Stomach (tissue), 8 donors: ENCODE measurements at regions not wholly inside any gene's neighbourhood (a gene's known extent, or its start where the extent isn't known, plus 50 kb on each side); places are given as distances from the start of the nearest gene placed in this dataset.

ENCODE experiments used
- DNase-seq, 2 donors: peaks; one replicate each; pipeline versions ENCODE4 v3.0.0 to v3.0.0-alpha.2; 2013 to 2019
- H3K27ac ChIP-seq, 5 donors: fragments of 200-600 bp in 4 of 5; sonication (generic) in 4 of 5; one replicate each; pipeline ENCODE4 v1.5.1; 2013 to 2019; ENCODE audit warnings: mild to moderate bottlenecking in 1 of 5, moderate library complexity in 1 of 5
- H3K27me3 ChIP-seq, 3 donors: fragments of 200-600 bp; sonication (generic); one replicate each; pipeline ENCODE4 v1.5.1; 2017 to 2019; ENCODE audit warnings: mixed run types in 1 of 3
- H3K36me3 ChIP-seq, 4 donors: fragments of 200-600 bp; sonication (generic); 1 replicate in 3 of 4; 2 replicates in 1 of 4; pipeline ENCODE4 v1.5.1; 2016 to 2019
- H3K4me1 ChIP-seq, 4 donors: fragments of 200-600 bp; sonication (generic); one replicate each; pipeline ENCODE4 v1.5.1; 2016 to 2019
- H3K4me3 ChIP-seq, 4 donors: fragments of 200-600 bp; sonication (generic) in 3 of 4; one replicate each; pipeline ENCODE4 v1.5.1; 2016 to 2019; ENCODE audit warnings: mild to moderate bottlenecking in 1 of 4
- H3K9me3 ChIP-seq, 4 donors: fragments of 200-600 bp; sonication (generic); one replicate each; pipeline ENCODE4 v1.5.1; 2016 to 2019
- CTCF ChIP-seq, 7 experiments: fragments of 450-650 bp in 4 of 7; fragments of 200-600 bp in 3 of 7; sonication (generic) in 3 of 7; IDR thresholded peaks; one replicate each; pipeline ENCODE4 v1.5.1; 2016 to 2019; ENCODE audit warnings: antibody characterized with exemption in 7 of 7, control low read depth in 2 of 7, mild to moderate bottlenecking in 1 of 7
- EP300 ChIP-seq: sonication (generic); formaldehyde crosslinking; IDR thresholded peaks from one replicate; pipeline ENCODE4 v1.6.1; 2017; ENCODE audit warnings: antibody characterized with exemption
- POLR2A ChIP-seq, 4 donors: fragments of 450-650 bp; IDR thresholded peaks; one replicate each; pipeline ENCODE4 v1.6.1; 2016; ENCODE audit warnings: antibody characterized with exemption in 4 of 4, control low read depth in 2 of 4, mild to moderate bottlenecking in 1 of 4, moderate library complexity in 1 of 4
- POLR2AphosphoS5 ChIP-seq, 3 donors: sonication (generic); formaldehyde crosslinking; IDR thresholded peaks; one replicate each; pipeline ENCODE4 v1.6.1; 2016; ENCODE audit warnings: antibody characterized with exemption in 3 of 3
- WGBS, 5 donors: extraction: QIAGEN DNeasy Blood & Tissue Kit in 3 of 5; methylation state at CpG; one replicate each; pipeline versions ENCODE4 v1.1.5 to v1.1.7; 2013 to 2018; 5-methylcytosine and 5-hydroxymethylcytosine counted together
- intact Hi-C: fragments of 100-400 bp; cut with DNase I; formaldehyde crosslinking; loops from one replicate; pipeline ENCODE4 v1.15.1; 2023; ENCODE audit warnings: low total_unique reads
- donor health status: healthy with polysubstance abuse.
- donor health status: Bipolar disorder and iron deficiency.
- donor health status: healthy.

GRCh38 chr2:128615571-128615970 lies 296.9 kb upstream of the HS6ST1 start:
- TF ChIP-seq POLR2A (IDR thresholded peaks at IDR 0.05), result no peak
- no peak for TF ChIP-seq EP300
- no peak for TF ChIP-seq CTCF (IDR thresholded peaks at IDR 0.05)
- TF ChIP-seq POLR2AphosphoS5 (IDR thresholded peaks at IDR 0.05), result no peak
- Histone ChIP-seq H3K4me1 (no peaks in the 10 kb centered on the region), H3K27ac (no peak overlapping the region), H3K4me3 (no peak overlapping the region), H3K36me3 (no peaks in the 10 kb centered on the region), H3K9me3 (no peaks in the 10 kb centered on the region), H3K27me3 (peaks cover 0 to 11% (median 0%) of the 10 kb centered on the region in 3 donors)
- intact Hi-C loops, result no loop called here
- no peak for DNase-seq
- 80 to 85% (median 81%) methylated on average over 9 of the region's 9 CpGs for whole genome bisulfite sequencing, 5 donors

GRCh38 chr2:128617029-128617590 lies 298.4 kb upstream of the HS6ST1 start:
- H3K36me3 ChIP-seq, result no peaks in the 10 kb centered on the region
- H3K4me3 ChIP-seq, result no peak overlapping the region
- no peak overlapping the region for H3K27ac ChIP-seq
- TF ChIP-seq POLR2A (IDR thresholded peaks at IDR 0.05), result no peak
- TF ChIP-seq CTCF (IDR thresholded peaks at IDR 0.05), result no peak
- no peak for TF ChIP-seq EP300
- TF ChIP-seq POLR2AphosphoS5 (IDR thresholded peaks at IDR 0.05), result no peak
- no peaks in the 10 kb centered on the region for H3K4me1 ChIP-seq
- no peaks in the 10 kb centered on the region for H3K9me3 ChIP-seq
- WGBS, 5 donors, result 54 to 77% (median 60%) methylated on average over 6 of the region's 6 CpGs
- peaks cover 0 to 5% (median 0%) of the 10 kb centered on the region in 3 donors for H3K27me3 ChIP-seq
- intact Hi-C loops, result no loop called here
- DNase-seq, result no peak

- 64 to 86% (median 85%) methylated on average over 1 to 6 of the region's 6 CpGs for whole genome bisulfite sequencing, 5 donors
- intact Hi-C loops, result no loop called here
- DNase-seq, result no peak
These were observed 299.0 kb upstream of the HS6ST1 start for GRCh38 chr2:128617661-128618060.

GRCh38 chr2:128618642-128619041 lies 300.0 kb upstream of the HS6ST1 start:
- Histone ChIP-seq H3K4me3 (no peak overlapping the region), H3K27ac (no peak overlapping the region), H3K36me3 (no peaks in the 10 kb centered on the region), H3K9me3 (no peaks in the 10 kb centered on the region), H3K27me3 (no peaks in the 10 kb centered on the region), H3K4me1 (no peaks in the 10 kb centered on the region)
- no peak for DNase-seq
- intact Hi-C loops, result no loop called here
- no peak for TF ChIP-seq POLR2AphosphoS5 (IDR thresholded peaks at IDR 0.05)
- TF ChIP-seq CTCF (IDR thresholded peaks at IDR 0.05), result no peak
- 80 to 100% (median 92%) methylated on average over 2 of the region's 2 CpGs for WGBS, 5 donors

More at GRCh38 chr2:128617661-128618060, 299.0 kb upstream of the HS6ST1 start:
- no peaks in the 10 kb centered on the region for H3K9me3 ChIP-seq
- no peak overlapping the region for H3K4me3 ChIP-seq
- no peak overlapping the region for H3K27ac ChIP-seq
- no peaks in the 10 kb centered on the region for H3K36me3 ChIP-seq
- no peaks in the 10 kb centered on the region for H3K27me3 ChIP-seq
- no peak for TF ChIP-seq POLR2AphosphoS5 (IDR thresholded peaks at IDR 0.05)
- TF ChIP-seq CTCF (IDR thresholded peaks at IDR 0.05), result no peak
- TF ChIP-seq POLR2A (IDR thresholded peaks at IDR 0.05), result no peak
- no peak for TF ChIP-seq EP300
- no peaks in the 10 kb centered on the region for H3K4me1 ChIP-seq
